ENCODE measurements at regions not wholly inside any gene's neighbourhood (a gene's known extent, or its start where the extent isn't known, plus 50 kb on each side); places are given as distances from the start of the nearest gene placed in this dataset.

GRCh38 chr5:179413711-179414458 is 68.6 kb upstream of the ADAMTS2 start:
- TF ChIP-seq POLR2AphosphoS5 (IDR thresholded peaks at IDR 0.05) (no peak), CTCF (IDR thresholded peaks at IDR 0.05) (no peak), EP300 (IDR thresholded peaks at IDR 0.05) (no peak)

Measured in upper lobe of left lung (tissue), 4 donors.